ENCODE measurements at regions not wholly inside any gene's neighbourhood (a gene's known extent, or its start where the extent isn't known, plus 50 kb on each side); places are given as distances from the start of the nearest gene placed in this dataset.

DNA sequence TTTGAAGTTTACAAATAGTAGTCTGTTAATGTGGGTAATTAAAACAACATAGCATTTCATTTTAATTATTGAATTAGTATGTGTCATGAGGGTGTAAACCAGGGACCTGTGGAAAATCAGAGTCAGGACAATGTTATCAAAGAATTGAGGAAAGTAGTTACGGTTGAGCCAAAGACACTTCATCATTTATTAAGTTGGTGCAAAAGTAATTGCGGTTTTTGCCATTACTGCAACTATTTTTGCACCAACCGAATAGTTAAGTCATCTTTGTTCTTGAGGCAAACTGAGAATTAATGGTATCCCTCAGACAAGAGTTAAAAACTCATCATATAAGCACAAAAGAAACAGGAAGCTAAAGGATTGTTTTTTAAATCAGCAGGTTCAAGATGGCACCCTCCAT, 593.7 kb downstream of the KCNJ2 start:
- TF ChIP-seq CTCF (IDR thresholded peaks at IDR 0.05) (no peak), POLR2A (IDR thresholded peaks at IDR 0.05) (no peak)
- no peaks in the 10 kb centered on the region for H3K9me3 ChIP-seq
- no peak overlapping the region for H3K4me3 ChIP-seq
- no peaks in the 10 kb centered on the region for H3K4me1 ChIP-seq
- no peak overlapping the region for H3K27ac ChIP-seq
- intact Hi-C loops (cut with DNase I; ENCODE audit: low total_unique reads): no loop called here
- no peak for DNase-seq
- no peaks in the 10 kb centered on the region for H3K36me3 ChIP-seq
- peaks cover 0 to 8% of the 10 kb centered on the region in 2 donors for H3K27me3 ChIP-seq

- TF ChIP-seq POLR2A (IDR thresholded peaks at IDR 0.05): no peak
- TF ChIP-seq CTCF (IDR thresholded peaks at IDR 0.05): peak in 3 of 4 experiments; percentile 25 to 34 (median 29)
- Histone ChIP-seq H3K4me3 (no peak overlapping the region), H3K27me3 (peaks cover 0 to 9% of the 10 kb centered on the region in 2 donors), H3K36me3 (no peaks in the 10 kb centered on the region), H3K9me3 (no peaks in the 10 kb centered on the region), H3K4me1 (no peaks in the 10 kb centered on the region), H3K27ac (no peak overlapping the region)
- no peak for DNase-seq
- intact Hi-C loops (cut with DNase I; ENCODE audit: low total_unique reads): no loop called here
Measured at GRCh38 chr17:70767102-70767701, 597.9 kb downstream of the KCNJ2 start.

- Histone ChIP-seq H3K4me3 (no peak overlapping the region), H3K4me1 (no peaks in the 10 kb centered on the region), H3K27ac (no peak overlapping the region), H3K9me3 (no peaks in the 10 kb centered on the region), H3K36me3 (no peaks in the 10 kb centered on the region), H3K27me3 (peaks cover 0 to 9% of the 10 kb centered on the region in 2 donors)
- DNase-seq: no peak
- TF ChIP-seq CTCF (IDR thresholded peaks at IDR 0.05): no peak
- TF ChIP-seq POLR2A (IDR thresholded peaks at IDR 0.05): no peak
- intact Hi-C loops (cut with DNase I; ENCODE audit: low total_unique reads): no loop called here
Measured at GRCh38 chr17:70769956-70770355, 600.6 kb downstream of the KCNJ2 start.

- Histone ChIP-seq H3K4me3 (no peak overlapping the region), H3K9me3 (no peaks in the 10 kb centered on the region), H3K4me1 (no peaks in the 10 kb centered on the region), H3K36me3 (no peaks in the 10 kb centered on the region), H3K27me3 (peaks cover 0 to 9% of the 10 kb centered on the region in 2 donors), H3K27ac (no peak overlapping the region)
- no peak for DNase-seq
- intact Hi-C loops (cut with DNase I; ENCODE audit: low total_unique reads): no loop called here
- TF ChIP-seq POLR2A (IDR thresholded peaks at IDR 0.05): no peak
- TF ChIP-seq CTCF (IDR thresholded peaks at IDR 0.05): no peak
Measured at GRCh38 chr17:70771804-70772386, 602.6 kb downstream of the KCNJ2 start.

DNA sequence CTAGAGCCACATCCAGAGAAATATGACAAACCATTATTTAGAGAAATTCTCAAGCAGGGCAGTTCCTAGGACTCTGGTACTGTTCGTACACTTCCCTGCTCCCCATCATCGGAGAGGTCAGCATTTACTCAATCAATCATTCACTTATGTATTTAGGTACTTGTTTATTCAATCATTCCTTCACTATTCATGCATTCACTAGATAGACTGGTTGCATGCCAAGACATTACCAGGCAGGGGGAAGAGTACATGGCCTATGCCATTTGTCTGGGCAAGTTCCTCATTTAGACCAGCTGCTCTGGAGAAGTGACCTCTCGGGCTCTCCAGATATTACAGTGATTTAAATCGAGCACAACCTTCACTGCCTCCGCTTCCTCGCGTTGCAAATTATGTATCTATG, 603.4 kb downstream of the KCNJ2 start:
- no peak overlapping the region for H3K4me3 ChIP-seq
- H3K27ac ChIP-seq: no peak overlapping the region
- H3K9me3 ChIP-seq: no peaks in the 10 kb centered on the region
- H3K36me3 ChIP-seq: no peaks in the 10 kb centered on the region
- TF ChIP-seq CTCF (IDR thresholded peaks at IDR 0.05) (no peak), POLR2A (IDR thresholded peaks at IDR 0.05) (no peak)
- intact Hi-C loops (cut with DNase I; ENCODE audit: low total_unique reads): no loop called here
- H3K27me3 ChIP-seq: peaks cover 0 to 4% of the 10 kb centered on the region in 2 donors
- H3K4me1 ChIP-seq: no peaks in the 10 kb centered on the region
- no peak for DNase-seq

Data from uterus (tissue), 3 donors.